Neural cell (in vitro differentiated cells): ENCODE measurements at regions not wholly inside any gene's neighbourhood (a gene's known extent, or its start where the extent isn't known, plus 50 kb on each side); places are given as distances from the start of the nearest gene placed in this dataset.

Experiments used
- EP300 ChIP-seq: fragments of 450-650 bp; conservative IDR thresholded peaks from 2 replicates; pipeline ENCODE4 v1.6.1; 2014; ENCODE audit warnings: antibody characterized with exemption, mild to moderate bottlenecking, moderate library complexity; ENCODE audit not compliant: poor library complexity, severe bottlenecking
- EZH2 ChIP-seq: fragments of 200-600, 300-800 bp; shearing (Covaris generic), sonication (generic); IDR thresholded peaks from 2 replicates; pipeline ENCODE4 v1.6.1; 2014; ENCODE audit warnings: antibody characterized with exemption, low read length, borderline replicate concordance, mild to moderate bottlenecking; ENCODE audit not compliant: insufficient read depth, poor library complexity, severe bottlenecking
- POLR2AphosphoS5 ChIP-seq: IDR thresholded peaks from 2 replicates; pipeline ENCODE4 v1.6.1; 2012
- RAD21 ChIP-seq: fragments of 450-650 bp; conservative IDR thresholded peaks from 2 replicates; pipeline ENCODE4 v1.6.1; 2014; ENCODE audit warnings: antibody characterized with exemption, mild to moderate bottlenecking, moderate library complexity
- SMC3 ChIP-seq: fragments of 450-650 bp; conservative IDR thresholded peaks from 2 replicates; pipeline ENCODE4 v1.6.1; 2014; ENCODE audit warnings: antibody characterized with exemption, mild to moderate bottlenecking, moderate library complexity; ENCODE audit not compliant: poor library complexity
- TF ChIP-seq, protein P1 (sequence below): fragments of 450-650 bp; IDR thresholded peaks from 2 replicates; pipeline ENCODE4 v1.5.1; 2014; ENCODE audit warnings: antibody characterized with exemption, mild to moderate bottlenecking, moderate library complexity; ENCODE audit not compliant: poor library complexity, severe bottlenecking

GRCh38 chr6:137652961-137653705, 158.9 kb upstream of the OLIG3 start:
- TF ChIP-seq, protein P1, sequence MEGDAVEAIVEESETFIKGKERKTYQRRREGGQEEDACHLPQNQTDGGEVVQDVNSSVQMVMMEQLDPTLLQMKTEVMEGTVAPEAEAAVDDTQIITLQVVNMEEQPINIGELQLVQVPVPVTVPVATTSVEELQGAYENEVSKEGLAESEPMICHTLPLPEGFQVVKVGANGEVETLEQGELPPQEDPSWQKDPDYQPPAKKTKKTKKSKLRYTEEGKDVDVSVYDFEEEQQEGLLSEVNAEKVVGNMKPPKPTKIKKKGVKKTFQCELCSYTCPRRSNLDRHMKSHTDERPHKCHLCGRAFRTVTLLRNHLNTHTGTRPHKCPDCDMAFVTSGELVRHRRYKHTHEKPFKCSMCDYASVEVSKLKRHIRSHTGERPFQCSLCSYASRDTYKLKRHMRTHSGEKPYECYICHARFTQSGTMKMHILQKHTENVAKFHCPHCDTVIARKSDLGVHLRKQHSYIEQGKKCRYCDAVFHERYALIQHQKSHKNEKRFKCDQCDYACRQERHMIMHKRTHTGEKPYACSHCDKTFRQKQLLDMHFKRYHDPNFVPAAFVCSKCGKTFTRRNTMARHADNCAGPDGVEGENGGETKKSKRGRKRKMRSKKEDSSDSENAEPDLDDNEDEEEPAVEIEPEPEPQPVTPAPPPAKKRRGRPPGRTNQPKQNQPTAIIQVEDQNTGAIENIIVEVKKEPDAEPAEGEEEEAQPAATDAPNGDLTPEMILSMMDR, result no peak
- no peak for TF ChIP-seq EP300
- TF ChIP-seq POLR2AphosphoS5, result no peak
- TF ChIP-seq EZH2, result no peak
- no peak for TF ChIP-seq SMC3
- no peak for TF ChIP-seq RAD21
